ENCODE measurements at regions not wholly inside any gene's neighbourhood (a gene's known extent, or its start where the extent isn't known, plus 50 kb on each side); places are given as distances from the start of the nearest gene placed in this dataset.
"Not testable (repeated sequence)": the region's sequence is repeated elsewhere in the genome, so short reads cannot be mapped to it uniquely, and the experiment has no call there.

GRCh38 chr5:12695651-12696050 is 791.4 kb upstream of the CTNND2 start:
- DNase-seq, result no peak

DNA sequence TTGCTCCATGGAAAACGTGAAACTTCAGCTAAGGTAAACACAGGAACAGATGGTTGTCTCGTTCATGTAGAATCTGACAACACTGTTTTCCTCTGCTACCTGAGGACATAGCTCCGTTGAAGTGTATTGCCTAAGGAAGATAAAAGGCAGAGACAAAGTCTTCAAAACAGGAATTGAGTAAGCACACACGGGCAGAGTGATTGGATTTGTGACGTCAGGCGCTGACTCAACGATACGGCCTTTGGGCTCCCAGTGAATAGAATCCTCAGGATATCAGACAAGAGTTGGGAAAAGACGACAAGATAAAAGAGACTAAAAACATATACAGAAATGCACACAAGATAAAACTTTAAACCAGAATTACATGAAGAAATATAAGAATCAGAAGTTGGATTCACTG is 787.1 kb upstream of the CTNND2 start:
- DNase-seq, result peak; percentile 81

GRCh38 chr5:12690361-12690760 is 786.1 kb upstream of the CTNND2 start:
- DNase-seq, result no peak

DNA sequence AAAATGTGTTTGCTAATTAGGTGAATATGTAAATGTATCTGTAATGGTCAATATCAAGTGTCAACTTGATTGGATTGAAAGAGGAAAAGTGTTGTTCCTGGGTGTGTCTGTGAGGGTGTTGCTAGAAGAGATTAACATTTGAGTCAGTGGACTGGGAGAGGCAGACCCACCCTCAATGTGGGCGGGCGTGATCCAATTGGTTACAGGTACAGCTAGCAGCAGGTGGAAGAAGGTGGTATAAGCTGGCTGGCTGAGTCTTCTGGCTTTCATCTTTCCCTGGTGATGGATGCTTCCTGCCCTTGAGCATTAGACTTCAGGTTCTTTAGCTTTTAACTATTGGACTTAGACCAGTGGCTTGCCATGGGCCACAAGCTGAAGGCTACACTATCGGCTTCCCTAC is 779.0 kb upstream of the CTNND2 start:
- no peak for DNase-seq

- DNase-seq, result no peak
Measured at GRCh38 chr5:12679731-12680130, 775.5 kb upstream of the CTNND2 start.

GRCh38 chr5:12675959-12676358 is 771.7 kb upstream of the CTNND2 start:
- no peak for DNase-seq

DNA sequence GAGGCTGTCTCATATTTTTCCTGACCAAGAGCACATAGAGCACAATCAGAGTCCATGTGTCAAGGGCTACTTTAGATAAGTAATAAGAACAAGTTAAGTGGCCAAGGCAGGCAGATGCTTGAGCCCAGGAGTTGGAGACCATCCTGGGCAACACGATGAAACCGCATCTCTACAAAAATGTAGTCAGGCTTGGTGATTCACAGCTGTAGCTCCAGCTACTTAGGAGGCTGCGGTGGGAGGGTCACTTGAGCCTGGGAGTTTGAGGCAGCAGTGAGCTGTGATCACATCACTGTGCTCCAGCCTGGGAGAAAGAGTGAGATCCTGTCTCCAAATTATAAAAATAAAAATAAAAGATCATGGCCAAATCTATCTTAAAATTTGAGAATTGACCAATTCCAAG is 767.9 kb upstream of the CTNND2 start:
- peak; percentile 21 for DNase-seq

DNA sequence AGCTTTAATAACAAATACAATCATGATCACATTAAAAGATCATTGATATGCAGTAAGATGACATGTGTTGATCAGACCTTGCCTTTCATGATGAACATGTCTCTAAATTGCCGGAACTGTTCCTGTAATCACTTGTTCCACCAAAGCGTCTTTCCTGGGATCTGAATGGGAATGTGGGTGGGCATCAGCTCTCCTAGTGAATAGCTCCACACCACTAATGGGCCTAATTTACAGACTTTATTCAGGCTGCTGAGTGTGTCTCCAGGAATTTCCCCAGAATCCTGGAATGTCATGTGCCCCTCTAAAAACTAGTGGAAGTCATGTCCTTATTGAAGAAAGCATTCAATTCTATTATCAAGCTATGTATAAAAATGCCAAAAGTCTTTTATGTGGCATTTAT is 765.1 kb upstream of the CTNND2 start:
- DNase-seq, result no peak

GRCh38 chr5:12668564-12668963 is 764.3 kb upstream of the CTNND2 start:
- DNase-seq, result no peak

DNA sequence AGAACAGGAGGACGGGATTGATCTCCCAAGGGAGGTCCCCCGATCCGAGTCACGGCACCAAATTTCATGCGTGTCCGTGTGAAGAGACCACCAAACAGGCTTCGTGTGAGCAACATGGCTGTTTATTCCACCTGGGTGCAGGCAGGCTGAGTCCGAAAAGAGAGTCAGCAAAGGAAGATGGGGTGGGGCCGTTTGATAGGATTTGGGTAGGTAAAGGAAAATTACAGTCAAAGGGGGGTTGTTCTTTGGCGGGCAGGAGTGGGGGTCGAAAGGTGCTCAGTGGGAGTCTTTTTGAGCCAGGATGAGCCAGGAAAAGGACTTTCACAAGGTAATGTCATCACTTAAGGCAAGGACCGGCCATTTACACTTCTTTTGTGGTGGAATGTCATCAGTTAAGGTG is 763.6 kb upstream of the CTNND2 start:
- DNase-seq, result not testable (repeated sequence)

- not testable (repeated sequence) for DNase-seq
Measured at GRCh38 chr5:12665772-12666171, 761.5 kb upstream of the CTNND2 start.

- no peak for DNase-seq
Measured at GRCh38 chr5:12662545-12663314, 758.5 kb upstream of the CTNND2 start.

DNA sequence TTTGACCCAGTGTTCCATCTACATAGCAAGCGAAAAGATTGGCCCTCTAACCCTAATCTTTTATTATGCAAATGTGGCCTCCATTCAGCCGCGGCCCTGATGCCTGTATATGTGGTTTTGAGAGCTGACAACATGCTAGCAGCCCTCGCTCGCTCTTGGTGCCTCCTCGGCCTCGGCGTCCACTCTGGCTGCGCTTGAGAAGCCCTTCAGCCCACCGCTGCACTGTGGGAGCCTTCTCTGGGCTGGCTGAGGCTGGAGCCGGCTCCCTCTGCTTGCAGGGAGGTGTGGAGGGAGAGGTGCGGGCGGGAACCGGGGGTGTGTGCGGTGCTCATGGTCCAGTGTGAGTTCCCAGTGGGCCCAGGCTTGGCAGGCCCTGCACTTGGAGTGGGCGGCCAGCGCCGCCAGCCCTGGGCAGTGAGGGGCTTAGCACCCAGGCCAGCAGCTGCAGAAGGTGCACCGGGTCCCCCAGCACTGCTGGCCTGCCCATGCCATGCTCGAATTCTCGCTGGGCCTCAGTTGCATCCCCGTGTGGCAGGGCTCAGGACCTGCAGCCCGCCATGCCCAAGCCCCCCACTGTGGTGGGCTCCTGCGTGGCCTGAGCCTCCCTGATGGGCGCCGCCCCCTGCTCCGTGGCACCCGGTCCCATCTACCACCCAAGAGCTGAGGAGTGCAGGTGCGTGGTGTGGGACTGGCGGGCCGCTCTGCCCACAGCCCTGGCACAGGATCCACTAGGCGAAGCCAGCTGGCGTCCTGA is 757.5 kb upstream of the CTNND2 start:
- no peak for DNase-seq

GRCh38 chr5:12660279-12661107 is 756.2 kb upstream of the CTNND2 start:
- DNase-seq, result not testable (repeated sequence)

GRCh38 chr5:12659686-12660085 is 755.4 kb upstream of the CTNND2 start:
- DNase-seq, result peak; percentile 97

GRCh38 chr5:12658871-12659446 is 754.7 kb upstream of the CTNND2 start:
- peak; percentile 63 for DNase-seq

DNA sequence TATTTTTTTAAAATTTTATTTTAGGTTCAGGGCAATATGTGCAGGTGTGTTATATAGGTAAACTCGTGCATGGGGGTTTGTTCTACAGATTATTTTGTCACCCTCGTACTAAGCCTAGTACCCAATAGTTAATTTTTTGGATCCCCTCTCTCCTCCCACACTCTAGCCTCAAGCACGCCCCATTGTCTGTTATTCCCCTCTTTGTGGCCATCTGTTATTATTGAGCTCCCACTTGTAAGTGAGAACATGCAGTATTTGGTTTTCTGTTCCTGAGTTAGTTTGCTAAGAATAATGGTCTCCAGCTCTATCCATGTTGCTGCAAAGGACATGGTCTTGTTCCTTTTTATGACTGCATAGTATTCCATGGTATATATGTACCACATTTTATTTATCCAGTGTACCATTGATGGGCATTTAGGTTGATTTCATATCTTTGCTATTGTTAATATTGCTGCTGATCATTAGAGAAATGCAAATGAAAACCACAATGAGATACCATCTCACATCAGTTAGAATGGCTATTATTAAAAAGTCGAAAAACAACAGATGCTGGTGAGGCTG is 753.7 kb upstream of the CTNND2 start:
- DNase-seq, result not testable (repeated sequence)

DNA sequence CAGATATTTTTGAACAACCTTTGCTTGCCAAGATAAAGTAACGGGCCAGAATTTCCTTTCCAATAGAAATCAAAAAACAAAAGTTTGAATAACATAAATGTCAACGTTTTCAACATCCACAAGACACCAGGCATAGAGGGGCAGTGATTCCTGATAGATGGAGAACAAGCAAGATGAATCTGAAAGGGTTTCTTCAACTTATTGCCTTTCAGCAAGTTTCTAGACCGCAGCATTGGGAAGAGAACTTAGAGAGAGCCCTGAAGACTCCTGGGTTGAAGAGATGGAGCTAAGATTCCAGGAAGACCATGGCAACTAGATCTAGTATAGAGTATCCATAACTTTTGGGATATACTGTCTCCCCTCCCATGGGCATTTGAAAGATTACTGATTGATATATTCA is 751.4 kb upstream of the CTNND2 start:
- no peak for DNase-seq

DNA sequence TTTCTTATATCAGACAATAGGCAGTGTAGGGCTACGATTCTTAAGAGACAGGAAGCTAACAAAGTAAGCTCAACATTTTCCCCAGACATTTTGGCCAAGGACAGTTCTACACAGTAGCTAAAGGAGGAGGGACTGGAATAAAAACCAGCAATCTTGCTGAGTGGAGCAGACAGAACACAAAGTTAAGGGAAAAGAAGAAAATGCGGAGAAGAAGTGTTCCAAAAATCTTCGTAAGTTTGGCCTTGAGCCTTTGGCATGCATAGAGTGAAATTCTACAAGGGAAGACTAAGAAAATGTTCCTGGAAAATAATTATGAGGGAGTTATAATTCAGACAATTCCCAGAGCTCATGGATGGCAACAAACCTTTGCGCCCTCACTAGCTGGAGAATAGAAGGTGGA is 748.0 kb upstream of the CTNND2 start:
- DNase-seq, result no peak

DNA sequence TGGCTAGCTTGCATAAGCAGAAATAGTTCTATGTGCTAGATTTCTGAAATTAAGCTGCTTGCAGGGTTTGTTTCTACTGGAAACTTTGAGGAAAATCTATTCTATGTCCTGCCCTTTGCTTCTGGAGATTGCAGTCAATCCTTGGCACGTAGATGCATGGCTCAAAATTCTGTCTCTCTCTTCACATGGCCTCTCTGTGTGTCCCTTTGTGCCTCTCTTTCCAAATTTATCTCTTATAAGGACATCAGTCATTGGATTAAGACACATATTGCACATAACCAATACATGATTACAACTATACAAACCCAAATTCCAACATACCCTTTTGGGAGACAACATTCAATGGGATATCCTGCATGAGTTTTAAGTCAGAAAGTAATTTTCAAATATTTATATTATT is 744.3 kb upstream of the CTNND2 start:
- DNase-seq, result no peak

DNA sequence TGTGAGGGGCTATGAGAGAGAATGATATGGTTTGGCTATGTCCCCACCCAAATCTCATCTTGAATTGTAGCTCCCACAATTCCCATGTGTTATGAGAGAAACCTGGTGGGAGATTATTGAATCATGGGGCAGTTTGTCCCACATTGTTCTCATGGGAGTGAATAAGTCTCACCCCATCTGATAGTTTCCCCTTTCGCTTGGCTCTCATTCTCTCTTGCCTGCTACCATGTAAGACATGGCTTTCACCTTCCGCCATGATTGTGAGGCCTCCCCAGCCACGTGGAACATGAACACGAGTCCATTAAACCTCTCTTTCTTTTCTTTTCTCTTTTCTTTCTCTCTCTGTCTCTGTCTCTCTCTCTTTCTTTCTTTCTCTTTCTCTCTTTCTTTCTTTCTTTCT is 743.4 kb upstream of the CTNND2 start:
- no peak for DNase-seq

- no peak for DNase-seq
Measured at GRCh38 chr5:12645582-12645981, 741.3 kb upstream of the CTNND2 start.

GRCh38 chr5:12636209-12636608 is 732.0 kb upstream of the CTNND2 start:
- no peak for DNase-seq

Data from NCI-H510A treated with DMSO at 0.1 percent for 48 hours (cell line).